ENCODE measurements at regions not wholly inside any gene's neighbourhood (a gene's known extent, or its start where the extent isn't known, plus 50 kb on each side); places are given as distances from the start of the nearest gene placed in this dataset.

GRCh38 chr6:150765067-150765764 is 100.3 kb upstream of the MTHFD1L start:
- Histone ChIP-seq H3K27me3 (ENCODE audit: insufficient read depth, low read depth) (no peaks in the 10 kb centered on the region), H3K27ac (no peak overlapping the region), H3K79me2 (ENCODE audit: insufficient read depth, low read depth) (no peaks in the 10 kb centered on the region), H3K36me3 (ENCODE audit: insufficient read depth) (no peaks in the 10 kb centered on the region), H3K4me2 (no peak overlapping the region), H3K4me1 (ENCODE audit: low read depth, poor library complexity, severe bottlenecking) (no peaks in the 10 kb centered on the region), H2AFZ (ENCODE audit: low read depth) (no peak overlapping the region), H3K9ac (no peak overlapping the region), H3K4me3 (IDR thresholded peaks at IDR 0.05; ENCODE audit: insufficient read depth, low read depth, low read length) (no peak overlapping the region), H4K20me1 (ENCODE audit: insufficient read depth) (no peaks in the 10 kb centered on the region)
- TF ChIP-seq, protein P1, sequence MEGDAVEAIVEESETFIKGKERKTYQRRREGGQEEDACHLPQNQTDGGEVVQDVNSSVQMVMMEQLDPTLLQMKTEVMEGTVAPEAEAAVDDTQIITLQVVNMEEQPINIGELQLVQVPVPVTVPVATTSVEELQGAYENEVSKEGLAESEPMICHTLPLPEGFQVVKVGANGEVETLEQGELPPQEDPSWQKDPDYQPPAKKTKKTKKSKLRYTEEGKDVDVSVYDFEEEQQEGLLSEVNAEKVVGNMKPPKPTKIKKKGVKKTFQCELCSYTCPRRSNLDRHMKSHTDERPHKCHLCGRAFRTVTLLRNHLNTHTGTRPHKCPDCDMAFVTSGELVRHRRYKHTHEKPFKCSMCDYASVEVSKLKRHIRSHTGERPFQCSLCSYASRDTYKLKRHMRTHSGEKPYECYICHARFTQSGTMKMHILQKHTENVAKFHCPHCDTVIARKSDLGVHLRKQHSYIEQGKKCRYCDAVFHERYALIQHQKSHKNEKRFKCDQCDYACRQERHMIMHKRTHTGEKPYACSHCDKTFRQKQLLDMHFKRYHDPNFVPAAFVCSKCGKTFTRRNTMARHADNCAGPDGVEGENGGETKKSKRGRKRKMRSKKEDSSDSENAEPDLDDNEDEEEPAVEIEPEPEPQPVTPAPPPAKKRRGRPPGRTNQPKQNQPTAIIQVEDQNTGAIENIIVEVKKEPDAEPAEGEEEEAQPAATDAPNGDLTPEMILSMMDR (conservative IDR thresholded peaks at IDR 0.05; ENCODE audit: low read depth, low read length) = no peak

GRCh38 chr6:150766201-150766997 is 99.1 kb upstream of the MTHFD1L start:
- Histone ChIP-seq H4K20me1 (ENCODE audit: insufficient read depth) (no peaks in the 10 kb centered on the region), H3K27me3 (ENCODE audit: insufficient read depth, low read depth) (no peaks in the 10 kb centered on the region), H3K4me3 (IDR thresholded peaks at IDR 0.05; ENCODE audit: insufficient read depth, low read depth, low read length) (no peak overlapping the region), H3K4me1 (ENCODE audit: low read depth, poor library complexity, severe bottlenecking) (no peaks in the 10 kb centered on the region), H3K79me2 (ENCODE audit: insufficient read depth, low read depth) (no peaks in the 10 kb centered on the region), H3K9ac (no peak overlapping the region), H3K27ac (no peak overlapping the region), H3K36me3 (ENCODE audit: insufficient read depth) (no peaks in the 10 kb centered on the region), H2AFZ (ENCODE audit: low read depth) (no peak overlapping the region), H3K4me2 (no peak overlapping the region)
- TF ChIP-seq, protein P1 (conservative IDR thresholded peaks at IDR 0.05; ENCODE audit: low read depth, low read length) = no peak

GRCh38 chr6:150767161-150767560 is 98.3 kb upstream of the MTHFD1L start:
- H3K4me2 ChIP-seq = no peak overlapping the region

GRCh38 chr6:150767571-150768018 is 97.9 kb upstream of the MTHFD1L start:
- H2AFZ ChIP-seq (ENCODE audit: low read depth) = no peak overlapping the region
- no peaks in the 10 kb centered on the region for H3K4me1 ChIP-seq (ENCODE audit: low read depth, poor library complexity, severe bottlenecking)
- no peaks in the 10 kb centered on the region for H3K27me3 ChIP-seq (ENCODE audit: insufficient read depth, low read depth)
- no peak overlapping the region for H3K27ac ChIP-seq
- H3K79me2 ChIP-seq (ENCODE audit: insufficient read depth, low read depth) = no peaks in the 10 kb centered on the region
- H3K4me2 ChIP-seq = no peak overlapping the region
- no peaks in the 10 kb centered on the region for H4K20me1 ChIP-seq (ENCODE audit: insufficient read depth)
- no peak overlapping the region for H3K4me3 ChIP-seq (IDR thresholded peaks at IDR 0.05; ENCODE audit: insufficient read depth, low read depth, low read length)
- H3K36me3 ChIP-seq (ENCODE audit: insufficient read depth) = no peaks in the 10 kb centered on the region
- TF ChIP-seq, protein P1 (conservative IDR thresholded peaks at IDR 0.05; ENCODE audit: low read depth, low read length) = no peak
- no peak overlapping the region for H3K9ac ChIP-seq

More at GRCh38 chr6:150767161-150767560, 98.3 kb upstream of the MTHFD1L start:
- Histone ChIP-seq H3K27ac (no peak overlapping the region), H3K4me3 (IDR thresholded peaks at IDR 0.05; ENCODE audit: insufficient read depth, low read depth, low read length) (no peak overlapping the region), H3K4me1 (ENCODE audit: low read depth, poor library complexity, severe bottlenecking) (no peaks in the 10 kb centered on the region), H3K79me2 (ENCODE audit: insufficient read depth, low read depth) (no peaks in the 10 kb centered on the region), H3K36me3 (ENCODE audit: insufficient read depth) (no peaks in the 10 kb centered on the region), H2AFZ (ENCODE audit: low read depth) (no peak overlapping the region), H3K27me3 (ENCODE audit: insufficient read depth, low read depth) (no peaks in the 10 kb centered on the region), H3K9ac (no peak overlapping the region), H4K20me1 (ENCODE audit: insufficient read depth) (no peaks in the 10 kb centered on the region)
- TF ChIP-seq, protein P1 (conservative IDR thresholded peaks at IDR 0.05; ENCODE audit: low read depth, low read length) = no peak

Data from KMS-11 (cell line).